B cell (primary cell): ENCODE measurements at regions not wholly inside any gene's neighbourhood (a gene's known extent, or its start where the extent isn't known, plus 50 kb on each side); places are given as distances from the start of the nearest gene placed in this dataset.

Experiments used
- EZH2 ChIP-seq: IDR thresholded peaks from 2 replicates; pipeline ENCODE4 v1.6.1; 2012; ENCODE audit warnings: borderline replicate concordance, low read depth, mild to moderate bottlenecking, moderate library complexity, low read length; ENCODE audit not compliant: insufficient read depth, poor library complexity, severe bottlenecking
- TF ChIP-seq, protein P1 (sequence below): fragments of 200-600 bp; IDR thresholded peaks from one replicate; pipeline ENCODE4 v1.8.0; 2022; ENCODE audit warnings: antibody characterized with exemption, mild to moderate bottlenecking

DNA sequence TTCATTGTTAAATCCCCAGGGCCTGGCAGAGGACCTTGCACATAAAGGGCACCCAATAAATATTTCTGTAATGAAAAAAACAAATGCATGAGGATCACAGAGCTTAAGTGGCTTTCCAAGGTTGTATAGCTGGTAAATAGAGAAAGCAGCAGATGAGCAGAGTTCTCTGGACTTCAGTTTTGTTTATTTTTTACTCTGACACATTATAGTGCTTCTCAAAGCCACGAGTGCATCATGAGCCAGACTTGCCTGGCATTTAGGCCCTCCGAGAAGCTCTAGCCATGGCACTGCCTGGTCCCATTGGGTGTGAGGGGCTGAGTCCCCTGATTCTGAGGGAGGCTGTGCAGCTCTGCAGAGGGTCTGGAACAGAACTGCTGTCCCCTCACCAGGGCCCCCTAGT lies 87.2 kb upstream of the ZNF32 start:
- TF ChIP-seq, protein P1, sequence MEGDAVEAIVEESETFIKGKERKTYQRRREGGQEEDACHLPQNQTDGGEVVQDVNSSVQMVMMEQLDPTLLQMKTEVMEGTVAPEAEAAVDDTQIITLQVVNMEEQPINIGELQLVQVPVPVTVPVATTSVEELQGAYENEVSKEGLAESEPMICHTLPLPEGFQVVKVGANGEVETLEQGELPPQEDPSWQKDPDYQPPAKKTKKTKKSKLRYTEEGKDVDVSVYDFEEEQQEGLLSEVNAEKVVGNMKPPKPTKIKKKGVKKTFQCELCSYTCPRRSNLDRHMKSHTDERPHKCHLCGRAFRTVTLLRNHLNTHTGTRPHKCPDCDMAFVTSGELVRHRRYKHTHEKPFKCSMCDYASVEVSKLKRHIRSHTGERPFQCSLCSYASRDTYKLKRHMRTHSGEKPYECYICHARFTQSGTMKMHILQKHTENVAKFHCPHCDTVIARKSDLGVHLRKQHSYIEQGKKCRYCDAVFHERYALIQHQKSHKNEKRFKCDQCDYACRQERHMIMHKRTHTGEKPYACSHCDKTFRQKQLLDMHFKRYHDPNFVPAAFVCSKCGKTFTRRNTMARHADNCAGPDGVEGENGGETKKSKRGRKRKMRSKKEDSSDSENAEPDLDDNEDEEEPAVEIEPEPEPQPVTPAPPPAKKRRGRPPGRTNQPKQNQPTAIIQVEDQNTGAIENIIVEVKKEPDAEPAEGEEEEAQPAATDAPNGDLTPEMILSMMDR, result no peak
- no peak for TF ChIP-seq EZH2
